Type B pancreatic cell (in vitro differentiated cells): ENCODE measurements at regions not wholly inside any gene's neighbourhood (a gene's known extent, or its start where the extent isn't known, plus 50 kb on each side); places are given as distances from the start of the nearest gene placed in this dataset.

Experiments used
- DNase-seq: peaks from one replicate; pipeline ENCODE4 v3.0.0; 2021; ENCODE audit warnings: mixed read lengths; ENCODE audit not compliant: unreplicated experiment; ENCODE audit errors: extremely low spot score
- H3K27ac Mint-ChIP-seq: 2 replicates; pipeline ENCODE4 v1.8.0; 2021; ENCODE audit warnings: mild to moderate bottlenecking, mixed read lengths
- H3K27me3 Mint-ChIP-seq: 2 replicates; pipeline ENCODE4 v1.8.0; 2021; ENCODE audit warnings: mixed read lengths
- H3K36me3 Mint-ChIP-seq: 2 replicates; pipeline ENCODE4 v1.8.0; 2021; ENCODE audit warnings: mixed read lengths
- H3K4me1 Mint-ChIP-seq: one replicate; pipeline ENCODE4 v1.8.0; 2021; ENCODE audit warnings: mixed read lengths; ENCODE audit not compliant: unreplicated experiment
- H3K4me3 Mint-ChIP-seq: 2 replicates; pipeline ENCODE4 v1.8.0; 2021; ENCODE audit warnings: mild to moderate bottlenecking, mixed read lengths
- H3K9me3 Mint-ChIP-seq: 2 replicates; pipeline ENCODE4 v1.8.0; 2021; ENCODE audit warnings: mixed read lengths
- TF ChIP-seq, protein P1 (sequence below): fragments of 200-600 bp; sonication (generic); conservative IDR thresholded peaks from 2 replicates; pipeline ENCODE4 v1.5.0; 2021; ENCODE audit warnings: antibody characterized with exemption, mild to moderate bottlenecking

DNA sequence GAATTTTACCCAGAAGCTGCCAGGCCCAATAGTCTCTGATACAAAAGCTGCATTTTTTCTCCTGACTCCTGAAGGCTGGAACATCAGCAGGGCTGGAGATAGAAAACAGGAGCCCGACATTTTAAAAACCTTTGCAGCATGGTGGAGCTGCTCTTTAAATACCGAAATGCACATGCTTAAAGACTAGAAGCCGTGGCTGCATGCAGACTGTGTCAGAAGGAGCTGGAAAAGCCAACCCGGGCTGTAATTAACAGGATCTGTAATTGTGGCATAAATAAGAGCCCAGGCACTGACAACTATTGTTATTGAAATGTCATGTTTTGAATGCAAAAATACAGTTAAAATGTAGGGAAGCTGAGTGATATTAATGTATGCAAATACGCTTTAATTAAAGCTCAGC is 304.9 kb upstream of the PLET1 start:
- Mint-ChIP-seq H3K27ac (no peak overlapping the region), H3K4me1 (peaks cover 6% of the 10 kb centered on the region), H3K27me3 (peaks cover 21% of the 10 kb centered on the region), H3K4me3 (no peak overlapping the region), H3K36me3 (no peaks in the 10 kb centered on the region), H3K9me3 (no peaks in the 10 kb centered on the region)
- TF ChIP-seq, protein P1, sequence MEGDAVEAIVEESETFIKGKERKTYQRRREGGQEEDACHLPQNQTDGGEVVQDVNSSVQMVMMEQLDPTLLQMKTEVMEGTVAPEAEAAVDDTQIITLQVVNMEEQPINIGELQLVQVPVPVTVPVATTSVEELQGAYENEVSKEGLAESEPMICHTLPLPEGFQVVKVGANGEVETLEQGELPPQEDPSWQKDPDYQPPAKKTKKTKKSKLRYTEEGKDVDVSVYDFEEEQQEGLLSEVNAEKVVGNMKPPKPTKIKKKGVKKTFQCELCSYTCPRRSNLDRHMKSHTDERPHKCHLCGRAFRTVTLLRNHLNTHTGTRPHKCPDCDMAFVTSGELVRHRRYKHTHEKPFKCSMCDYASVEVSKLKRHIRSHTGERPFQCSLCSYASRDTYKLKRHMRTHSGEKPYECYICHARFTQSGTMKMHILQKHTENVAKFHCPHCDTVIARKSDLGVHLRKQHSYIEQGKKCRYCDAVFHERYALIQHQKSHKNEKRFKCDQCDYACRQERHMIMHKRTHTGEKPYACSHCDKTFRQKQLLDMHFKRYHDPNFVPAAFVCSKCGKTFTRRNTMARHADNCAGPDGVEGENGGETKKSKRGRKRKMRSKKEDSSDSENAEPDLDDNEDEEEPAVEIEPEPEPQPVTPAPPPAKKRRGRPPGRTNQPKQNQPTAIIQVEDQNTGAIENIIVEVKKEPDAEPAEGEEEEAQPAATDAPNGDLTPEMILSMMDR: no peak
- no peak for DNase-seq

DNA sequence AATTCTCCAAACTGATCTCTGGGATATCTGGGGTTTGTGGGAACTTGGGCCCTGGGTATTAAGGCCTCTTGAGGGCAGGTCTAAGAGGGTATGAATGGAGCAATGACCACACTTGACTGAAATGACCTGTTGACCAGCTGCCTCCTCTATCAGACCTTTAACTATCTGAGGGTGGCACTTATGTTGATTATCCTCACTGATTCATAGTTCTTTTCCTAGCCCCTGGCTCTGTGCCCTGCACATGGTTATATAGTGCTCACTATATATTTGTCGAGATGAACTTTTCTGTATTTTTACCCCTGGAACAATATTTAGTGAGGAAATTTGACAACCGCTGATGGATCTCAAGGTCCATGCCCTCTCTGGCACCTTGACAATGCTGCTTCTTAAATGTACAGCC is 305.5 kb upstream of the PLET1 start:
- Mint-ChIP-seq H3K4me3 (no peak overlapping the region), H3K27ac (no peak overlapping the region), H3K27me3 (peaks cover 21% of the 10 kb centered on the region), H3K4me1 (peaks cover 6% of the 10 kb centered on the region), H3K36me3 (no peaks in the 10 kb centered on the region), H3K9me3 (no peaks in the 10 kb centered on the region)
- TF ChIP-seq, protein P1: no peak
- DNase-seq: no peak

DNA sequence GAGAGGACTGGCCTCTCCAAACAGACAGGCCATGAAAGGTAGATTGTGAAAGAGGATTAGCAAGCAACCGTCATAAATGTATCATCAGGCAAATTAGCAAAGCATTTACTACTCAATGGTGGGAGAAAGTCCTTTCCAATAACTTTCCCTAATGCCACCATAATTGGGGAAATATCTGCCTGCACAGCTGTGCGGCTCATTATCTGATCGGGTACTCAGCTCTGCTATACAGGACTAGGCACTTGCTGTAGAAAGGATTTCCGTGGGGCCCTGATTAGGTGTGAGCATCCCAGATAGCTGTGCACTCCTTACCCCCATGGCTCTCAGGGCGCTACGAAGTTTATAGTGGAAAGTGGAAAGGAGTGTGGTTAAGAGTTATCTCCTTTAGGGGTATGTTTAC is 309.7 kb upstream of the PLET1 start:
- Mint-ChIP-seq H3K27ac (no peak overlapping the region), H3K4me3 (no peak overlapping the region), H3K4me1 (no peaks in the 10 kb centered on the region), H3K27me3 (peaks cover 14% of the 10 kb centered on the region), H3K36me3 (no peaks in the 10 kb centered on the region), H3K9me3 (no peaks in the 10 kb centered on the region)
- no peak for DNase-seq
- TF ChIP-seq, protein P1: no peak

DNA sequence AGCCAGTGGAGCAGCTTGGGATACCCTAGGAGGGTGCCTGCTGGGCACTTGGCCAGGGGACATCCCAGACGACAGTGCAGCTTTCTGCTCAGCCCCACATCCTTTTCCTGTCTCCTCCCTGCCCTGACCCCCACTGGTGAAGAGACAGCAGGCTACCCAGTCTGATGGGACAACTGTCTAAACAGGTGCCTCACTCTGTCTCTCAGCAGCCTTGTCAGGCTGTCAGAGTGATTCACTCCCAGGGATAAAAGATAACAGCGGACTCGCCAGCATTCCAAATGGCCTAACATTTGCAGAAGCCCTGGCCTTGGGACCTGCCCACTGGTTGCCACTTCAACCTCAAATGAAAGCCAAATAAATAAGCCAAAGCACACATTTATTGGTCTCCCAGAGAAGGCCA is 318.6 kb upstream of the PLET1 start:
- H3K9me3 Mint-ChIP-seq: no peaks in the 10 kb centered on the region
- no peaks in the 10 kb centered on the region for H3K36me3 Mint-ChIP-seq

DNA sequence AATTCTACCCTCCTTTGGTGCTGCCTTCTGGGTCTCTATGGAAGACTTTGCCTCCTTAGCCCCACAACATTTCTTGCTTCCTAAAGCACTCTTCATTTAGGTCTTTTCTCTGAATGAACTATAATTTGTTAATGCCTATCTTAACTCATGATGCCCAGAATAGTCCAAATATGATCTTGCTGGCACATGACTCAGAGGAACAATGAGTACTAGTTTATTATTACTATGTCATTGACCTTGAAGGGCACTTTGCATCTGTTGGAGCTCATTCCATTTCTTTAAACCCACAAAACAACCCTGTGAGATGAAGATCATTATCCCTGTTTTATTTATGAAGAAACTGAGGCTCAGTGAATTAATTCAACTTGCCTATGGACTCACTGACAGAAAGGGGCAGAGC is 320.2 kb upstream of the PLET1 start:
- H3K9me3 Mint-ChIP-seq: no peaks in the 10 kb centered on the region
- no peak for DNase-seq
- H3K4me3 Mint-ChIP-seq: no peak overlapping the region
- no peak overlapping the region for H3K27ac Mint-ChIP-seq
- peaks cover 4% of the 10 kb centered on the region for H3K27me3 Mint-ChIP-seq
- H3K4me1 Mint-ChIP-seq: peaks cover 3% of the 10 kb centered on the region
- TF ChIP-seq, protein P1: no peak
- H3K36me3 Mint-ChIP-seq: no peaks in the 10 kb centered on the region

More for the DNA sequence above, 318.6 kb upstream of the PLET1 start:
- no peak for DNase-seq
- H3K4me3 Mint-ChIP-seq: no peak overlapping the region
- H3K27me3 Mint-ChIP-seq: peaks cover 4% of the 10 kb centered on the region
- H3K4me1 Mint-ChIP-seq: peaks cover 3% of the 10 kb centered on the region
- TF ChIP-seq, protein P1: no peak
- H3K27ac Mint-ChIP-seq: no peak overlapping the region

DNA sequence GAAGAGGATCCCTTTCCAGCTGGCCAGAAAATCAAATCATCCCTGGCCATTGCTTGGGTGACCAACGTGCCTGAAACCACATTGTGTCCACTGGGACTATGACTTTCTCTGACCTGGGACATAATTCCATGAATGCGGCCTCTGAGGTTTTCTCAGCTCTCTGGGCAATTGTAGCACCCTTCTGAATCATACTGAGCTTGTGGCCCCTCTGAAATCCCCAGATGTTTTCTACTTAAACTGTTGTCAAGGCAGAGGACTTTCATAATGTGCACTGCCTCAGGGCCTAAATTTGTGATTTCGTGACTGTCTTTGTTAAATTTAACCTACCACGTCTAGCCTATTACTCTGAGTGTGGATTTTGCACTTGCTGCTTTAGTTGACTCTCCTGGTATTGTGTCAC is 321.1 kb upstream of the PLET1 start:
- DNase-seq: no peak
- Mint-ChIP-seq H3K27ac (no peak overlapping the region), H3K36me3 (no peaks in the 10 kb centered on the region), H3K4me1 (peaks cover 7% of the 10 kb centered on the region), H3K27me3 (peaks cover 4% of the 10 kb centered on the region), H3K9me3 (no peaks in the 10 kb centered on the region), H3K4me3 (no peak overlapping the region)
- TF ChIP-seq, protein P1: no peak
